ENCODE measurements at regions not wholly inside any gene's neighbourhood (a gene's known extent, or its start where the extent isn't known, plus 50 kb on each side); places are given as distances from the start of the nearest gene placed in this dataset.

- TF ChIP-seq ZNF518A (tag by site-specific recombination; conservative IDR thresholded peaks at IDR 0.05; ENCODE audit: low read depth): no peak
Observed at GRCh38 chr6:14252271-14252850, 134.8 kb downstream of the CD83 start (continued).

GRCh38 chr6:14254505-14254904 is 136.9 kb downstream of the CD83 start:
- Histone ChIP-seq H3K9me3 (ENCODE audit: control insufficient read depth, insufficient read depth, low read depth, low read length) (no peaks in the 10 kb centered on the region), H3K27ac (ENCODE audit: extremely low read depth, low read depth, low read length) (no peak overlapping the region), H3K36me3 (ENCODE audit: control insufficient read depth in 2 of 2, insufficient read depth in 1 of 2, low read length in 2 of 2) (no peaks in the 10 kb centered on the region), H3K4me3 (ENCODE audit: low read depth, low read length) (no peak overlapping the region), H3K4me1 (ENCODE audit: control insufficient read depth, insufficient read depth, low read length) (no peaks in the 10 kb centered on the region)
- POLR2A ChIA-PET: no interaction called here
- TF ChIP-seq KLF8 (tag by site-specific recombination; IDR thresholded peaks at IDR 0.05) (no peak), ZNF626 (tag by site-specific recombination; IDR thresholded peaks at IDR 0.05) (no peak), ZNF148 (tag by site-specific recombination; IDR thresholded peaks at IDR 0.05; ENCODE audit: borderline replicate concordance) (no peak), ZNF174 (tag by site-specific recombination; IDR thresholded peaks at IDR 0.05) (no peak), ZIC2 (tag by site-specific recombination; IDR thresholded peaks at IDR 0.05) (no peak)
- CTCF ChIA-PET: interaction anchor here (1.1 to 1.5 kb wide), 2 partner anchors 10 to 15 kb away, joined by 3 read pairs; no protein-coding TSS in a partner anchor

GRCh38 chr6:14255916-14256315 is 138.3 kb downstream of the CD83 start:
- no peaks in the 10 kb centered on the region for H3K4me1 ChIP-seq (ENCODE audit: control insufficient read depth, insufficient read depth, low read length)
- no peaks in the 10 kb centered on the region for H3K9me3 ChIP-seq (ENCODE audit: control insufficient read depth, insufficient read depth, low read depth, low read length)
- H3K36me3 ChIP-seq (ENCODE audit: control insufficient read depth in 2 of 2, insufficient read depth in 1 of 2, low read length in 2 of 2): no peaks in the 10 kb centered on the region
- H3K4me3 ChIP-seq (ENCODE audit: low read depth, low read length): no peak overlapping the region
- POLR2A ChIA-PET: no interaction called here
- H3K27ac ChIP-seq (ENCODE audit: extremely low read depth, low read depth, low read length): no peak overlapping the region
- CTCF ChIA-PET: interaction anchor here (1.0 kb wide), 1 partner anchor 9 kb away, joined by 4 read pairs; no protein-coding TSS in a partner anchor
- TF ChIP-seq WT1 (tag by site-specific recombination; IDR thresholded peaks at IDR 0.05) (no peak), IKZF3 (tag by site-specific recombination; IDR thresholded peaks at IDR 0.05) (no peak), ZNF776 (tag by site-specific recombination; IDR thresholded peaks at IDR 0.05; ENCODE audit: borderline replicate concordance) (no peak), ZNF19 (tag by site-specific recombination; IDR thresholded peaks at IDR 0.05; ENCODE audit: low read depth) (no peak), ZSCAN4 (tag by site-specific recombination; IDR thresholded peaks at IDR 0.05) (no peak), ZNF544 (tag by site-specific recombination; IDR thresholded peaks at IDR 0.05) (no peak), ZNF692 (tag by site-specific recombination; IDR thresholded peaks at IDR 0.05) (no peak), PATZ1 (tag by site-specific recombination; IDR thresholded peaks at IDR 0.05) (no peak), ZNF677 (tag by site-specific recombination; IDR thresholded peaks at IDR 0.05) (no peak), ZNF433 (tag by site-specific recombination; IDR thresholded peaks at IDR 0.05; ENCODE audit: low read depth) (no peak), ZNF510 (tag by site-specific recombination; IDR thresholded peaks at IDR 0.05; ENCODE audit: insufficient replicate concordance) (no peak), ZNF449 (tag by site-specific recombination; IDR thresholded peaks at IDR 0.05) (no peak)
